Spleen (tissue), 11 donors: ENCODE measurements at regions not wholly inside any gene's neighbourhood (a gene's known extent, or its start where the extent isn't known, plus 50 kb on each side); places are given as distances from the start of the nearest gene placed in this dataset.
A peak's percentile ranks its signal among the peaks of the same experiment; 100 is the strongest.

Experiments used
- DNase-seq: peaks from one replicate; pipeline ENCODE4 v3.0.0-alpha.2; 2020
- H3K27ac ChIP-seq, 8 donors: fragments of 200-600 bp; sonication (generic) in 7 of 8; 1 replicate in 4 of 8; 2 replicates in 4 of 8; pipeline versions ENCODE4 v1.5.0 to v1.8.0; 2016 to 2021; ENCODE audit warnings: inconsistent platforms in 4 of 8, mild to moderate bottlenecking in 4 of 8, moderate library complexity in 1 of 8
- H3K27me3 ChIP-seq, 7 donors: fragments of 200-600 bp; sonication (generic) in 6 of 7; replicated peaks in 1 of 7; 1 replicate in 4 of 7; 2 replicates in 3 of 7; pipeline versions ENCODE4 v1.5.0 to v1.8.0; 2016 to 2021; ENCODE audit warnings: inconsistent platforms in 3 of 7, mild to moderate bottlenecking in 1 of 7
- H3K36me3 ChIP-seq, 6 donors: fragments of 200-600 bp; sonication (generic) in 5 of 6; 1 replicate in 4 of 6; 2 replicates in 2 of 6; pipeline versions ENCODE4 v1.5.0 to v1.8.0; 2016 to 2021; ENCODE audit warnings: inconsistent platforms in 2 of 6
- H3K4me1 ChIP-seq, 6 donors: fragments of 200-600 bp; sonication (generic) in 5 of 6; 1 replicate in 3 of 6; 2 replicates in 3 of 6; pipeline versions ENCODE4 v1.5.0 to v1.8.0; 2016 to 2021; ENCODE audit warnings: inconsistent platforms in 3 of 6
- H3K4me3 ChIP-seq, 8 donors: fragments of 200-600 bp; sonication (generic) in 7 of 8; 1 replicate in 4 of 8; 2 replicates in 4 of 8; pipeline versions ENCODE4 v1.5.0 to v1.8.0; 2016 to 2021; ENCODE audit warnings: inconsistent platforms in 4 of 8, mild to moderate bottlenecking in 4 of 8, moderate library complexity in 2 of 8
- H3K9me3 ChIP-seq, 8 donors: fragments of 200-600 bp; sonication (generic) in 7 of 8; 1 replicate in 4 of 8; 2 replicates in 4 of 8; pipeline versions ENCODE4 v1.5.0 to v1.8.0; 2016 to 2021; ENCODE audit warnings: inconsistent platforms in 4 of 8
- CTCF ChIP-seq, 11 experiments: fragments of 200-600 bp in 7 of 11; fragments of 450-650 bp in 4 of 11; sonication (generic) in 4 of 11; IDR thresholded peaks in 8 of 11; conservative IDR thresholded peaks in 3 of 11; 1 replicate in 7 of 11; 2 replicates in 4 of 11; pipeline versions ENCODE4 v1.4.0 to v1.8.0; 2016 to 2021; ENCODE audit warnings: antibody characterized with exemption in 11 of 11, inconsistent platforms in 4 of 11, mild to moderate bottlenecking in 1 of 11
- POLR2A ChIP-seq, 3 donors: fragments of 450-650 bp; IDR thresholded peaks; one replicate each; pipeline ENCODE4 v1.5.1; 2017; ENCODE audit warnings: antibody characterized with exemption in 3 of 3, mild to moderate bottlenecking in 1 of 3
- POLR2AphosphoS5 ChIP-seq, 3 donors: sonication (generic); formaldehyde crosslinking; IDR thresholded peaks; one replicate each; pipeline ENCODE4 v1.5.1; 2017; ENCODE audit warnings: antibody characterized with exemption in 3 of 3
- WGBS, 5 donors: extraction: QIAGEN DNeasy Blood & Tissue Kit in 3 of 5; methylation state at CpG; one replicate each; pipeline versions ENCODE4 v1.1.5 to v1.1.7; 2013 to 2018; 5-methylcytosine and 5-hydroxymethylcytosine counted together
- intact Hi-C: fragments of 100-400 bp; cut with DNase I; formaldehyde crosslinking; loops from one replicate; pipeline ENCODE4 v1.15.0; 2023; ENCODE audit warnings: low total_unique reads
- donor health status: healthy with polysubstance abuse.
- donor health status: DM: no; HTN: no; CAD: no; lungs with moderate emphysema.
- donor health status: DM: no; HTN: no; CAD: no.
- donor health status: Bipolar disorder and iron deficiency.
- donor health status: healthy.
- donor health status: DM: no; HTN: no; CAD: no.
- donor health status: DM: yes; HTN: yes; CAD: no.

- no peak for DNase-seq
- TF ChIP-seq POLR2A (IDR thresholded peaks at IDR 0.05) = no peak
- no peak for TF ChIP-seq CTCF (IDR thresholded peaks at IDR 0.05 in 8 of 11, conservative IDR thresholded peaks at IDR 0.05 in 3 of 11)
- TF ChIP-seq POLR2AphosphoS5 (IDR thresholded peaks at IDR 0.05) = no peak
Measured at GRCh38 chr2:8459474-8459873, 222.4 kb upstream of the ID2 start.

GRCh38 chr2:8461341-8461740, 220.5 kb upstream of the ID2 start:
- Histone ChIP-seq H3K27ac (no peak overlapping the region), H3K4me1 (peaks cover 3 to 36% (median 21%) of the 10 kb centered on the region in 6 donors), H3K27me3 (peaks cover 0 to 48% (median 14%) of the 10 kb centered on the region in 7 donors), H3K9me3 (no peaks in the 10 kb centered on the region), H3K36me3 (no peaks in the 10 kb centered on the region), H3K4me3 (no peak overlapping the region)
- DNase-seq = no peak
- WGBS, 5 donors = 83 to 100% (median 96%) methylated on average over 1 of the region's 1 CpG
- intact Hi-C loops = no loop called here
- no peak for TF ChIP-seq POLR2AphosphoS5 (IDR thresholded peaks at IDR 0.05)
- no peak for TF ChIP-seq POLR2A (IDR thresholded peaks at IDR 0.05)
- TF ChIP-seq CTCF (IDR thresholded peaks at IDR 0.05 in 8 of 11, conservative IDR thresholded peaks at IDR 0.05 in 3 of 11) = no peak

More at GRCh38 chr2:8459474-8459873, 222.4 kb upstream of the ID2 start:
- intact Hi-C loops = no loop called here
- Histone ChIP-seq H3K36me3 (no peaks in the 10 kb centered on the region), H3K9me3 (no peaks in the 10 kb centered on the region), H3K4me3 (no peak overlapping the region), H3K27ac (no peak overlapping the region), H3K27me3 (peaks cover 0 to 66% (median 14%) of the 10 kb centered on the region in 7 donors), H3K4me1 (peaks cover 7 to 51% (median 27%) of the 10 kb centered on the region in 6 donors)
- 94 to 100% (median 95%) methylated on average over 3 of the region's 3 CpGs for WGBS, 5 donors

GRCh38 chr2:8462280-8462679, 219.6 kb upstream of the ID2 start:
- H3K27me3 ChIP-seq = peaks cover 0 to 38% (median 6%) of the 10 kb centered on the region in 7 donors
- TF ChIP-seq CTCF (IDR thresholded peaks at IDR 0.05 in 8 of 11, conservative IDR thresholded peaks at IDR 0.05 in 3 of 11) (no peak), POLR2AphosphoS5 (IDR thresholded peaks at IDR 0.05) (no peak), POLR2A (IDR thresholded peaks at IDR 0.05) (no peak)
- peaks cover 0 to 26% (median 12%) of the 10 kb centered on the region in 6 donors for H3K4me1 ChIP-seq
- H3K4me3 ChIP-seq = no peak overlapping the region
- H3K9me3 ChIP-seq = no peaks in the 10 kb centered on the region
- intact Hi-C loops = no loop called here
- no peaks in the 10 kb centered on the region for H3K36me3 ChIP-seq
- no peak for DNase-seq
- WGBS, 5 donors = 71 to 92% (median 76%) methylated on average over 1 of the region's 1 CpG
- H3K27ac ChIP-seq = peak overlapping the region in 2 of 8 donors; percentile 62

- DNase-seq = no peak
- peak overlapping the region in 5 of 8 donors; percentile 24 to 62 (median 41) for H3K27ac ChIP-seq
- no peaks in the 10 kb centered on the region for H3K36me3 ChIP-seq
- peaks cover 0 to 37% (median 3%) of the 10 kb centered on the region in 7 donors for H3K27me3 ChIP-seq
- TF ChIP-seq POLR2AphosphoS5 (IDR thresholded peaks at IDR 0.05) = peak; percentile 42 to 67 (median 48)
- no peak for TF ChIP-seq POLR2A (IDR thresholded peaks at IDR 0.05)
- no peak overlapping the region for H3K4me3 ChIP-seq
- intact Hi-C loops = no loop called here
- H3K9me3 ChIP-seq = no peaks in the 10 kb centered on the region
- WGBS, 5 donors = 61 to 83% (median 77%) methylated on average over 17 to 18 of the region's 18 CpGs
- peaks cover 0 to 19% (median 8%) of the 10 kb centered on the region in 6 donors for H3K4me1 ChIP-seq
Measured at GRCh38 chr2:8462899-8463648, 218.8 kb upstream of the ID2 start.
